ENCODE measurements at regions not wholly inside any gene's neighbourhood (a gene's known extent, or its start where the extent isn't known, plus 50 kb on each side); places are given as distances from the start of the nearest gene placed in this dataset.

DNA sequence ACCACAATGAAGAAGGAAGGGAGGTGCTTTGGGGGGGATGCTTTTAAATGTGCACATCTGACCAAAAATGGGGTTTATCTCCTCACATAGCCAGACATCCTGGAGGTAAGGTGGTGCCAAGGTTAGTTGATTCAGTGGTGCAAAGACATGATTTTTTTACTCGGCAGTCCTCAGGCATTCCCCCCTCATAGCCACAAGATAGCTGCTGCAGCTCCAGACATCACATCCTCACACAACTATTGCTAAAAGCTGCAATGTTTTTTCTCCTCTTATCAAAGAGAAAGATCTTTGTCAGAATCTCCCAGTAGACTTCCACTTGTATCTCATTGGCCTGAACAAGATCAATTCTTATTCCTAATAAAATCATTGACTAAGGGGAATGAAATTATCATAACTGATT is 141.3 kb upstream of the ZNF438 start:
- TF ChIP-seq, protein P1, sequence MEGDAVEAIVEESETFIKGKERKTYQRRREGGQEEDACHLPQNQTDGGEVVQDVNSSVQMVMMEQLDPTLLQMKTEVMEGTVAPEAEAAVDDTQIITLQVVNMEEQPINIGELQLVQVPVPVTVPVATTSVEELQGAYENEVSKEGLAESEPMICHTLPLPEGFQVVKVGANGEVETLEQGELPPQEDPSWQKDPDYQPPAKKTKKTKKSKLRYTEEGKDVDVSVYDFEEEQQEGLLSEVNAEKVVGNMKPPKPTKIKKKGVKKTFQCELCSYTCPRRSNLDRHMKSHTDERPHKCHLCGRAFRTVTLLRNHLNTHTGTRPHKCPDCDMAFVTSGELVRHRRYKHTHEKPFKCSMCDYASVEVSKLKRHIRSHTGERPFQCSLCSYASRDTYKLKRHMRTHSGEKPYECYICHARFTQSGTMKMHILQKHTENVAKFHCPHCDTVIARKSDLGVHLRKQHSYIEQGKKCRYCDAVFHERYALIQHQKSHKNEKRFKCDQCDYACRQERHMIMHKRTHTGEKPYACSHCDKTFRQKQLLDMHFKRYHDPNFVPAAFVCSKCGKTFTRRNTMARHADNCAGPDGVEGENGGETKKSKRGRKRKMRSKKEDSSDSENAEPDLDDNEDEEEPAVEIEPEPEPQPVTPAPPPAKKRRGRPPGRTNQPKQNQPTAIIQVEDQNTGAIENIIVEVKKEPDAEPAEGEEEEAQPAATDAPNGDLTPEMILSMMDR (IDR thresholded peaks at IDR 0.05), result no peak
- TF ChIP-seq POLR2AphosphoS5 (IDR thresholded peaks at IDR 0.05), result no peak
- no peak for TF ChIP-seq POLR2A (IDR thresholded peaks at IDR 0.05)
- TF ChIP-seq EP300 (IDR thresholded peaks at IDR 0.05), result no peak
